Peyer's patch (tissue), 4 donors: ENCODE measurements at regions not wholly inside any gene's neighbourhood (a gene's known extent, or its start where the extent isn't known, plus 50 kb on each side); places are given as distances from the start of the nearest gene placed in this dataset.

Source experiments
- DNase-seq, 3 donors: peaks; one replicate each; pipeline ENCODE4 v3.0.0-alpha.2; 2017 to 2019
- H3K27ac ChIP-seq, 4 donors: fragments of 200-600 bp; sonication (generic); one replicate each; pipeline ENCODE4 v1.5.1; 2016 to 2019
- H3K27me3 ChIP-seq, 2 donors: fragments of 200-600 bp; sonication (generic); one replicate each; pipeline ENCODE4 v1.5.1; 2019
- H3K36me3 ChIP-seq, 3 donors: fragments of 200-600 bp; sonication (generic); one replicate each; pipeline ENCODE4 v1.5.1; 2016 to 2019
- H3K4me1 ChIP-seq, 4 donors: fragments of 200-600 bp; sonication (generic); one replicate each; pipeline ENCODE4 v1.5.1; 2016 to 2019
- H3K4me3 ChIP-seq, 4 donors: fragments of 200-600 bp; sonication (generic); 1 replicate in 3 of 4; 2 replicates in 1 of 4; pipeline ENCODE4 v1.5.1; 2016 to 2019; ENCODE audit warnings: mild to moderate bottlenecking in 1 of 4
- H3K9me3 ChIP-seq, 4 donors: fragments of 200-600 bp; sonication (generic); one replicate each; pipeline ENCODE4 v1.5.1; 2016 to 2019; ENCODE audit warnings: mild to moderate bottlenecking in 1 of 4
- CTCF ChIP-seq, 6 experiments: fragments of 450-650 bp in 4 of 6; fragments of 200-600 bp in 2 of 6; sonication (generic) in 1 of 6; IDR thresholded peaks; one replicate each; pipeline ENCODE4 v1.5.1; 2017 to 2019; ENCODE audit warnings: antibody characterized with exemption in 6 of 6, mild to moderate bottlenecking in 3 of 6, moderate library complexity in 1 of 6
- POLR2A ChIP-seq, 2 donors: fragments of 450-650 bp; IDR thresholded peaks; one replicate each; pipeline ENCODE4 v1.5.1; 2017; ENCODE audit warnings: antibody characterized with exemption in 2 of 2, mild to moderate bottlenecking in 2 of 2, moderate library complexity in 2 of 2

- H3K4me3 ChIP-seq: no peak overlapping the region
- H3K27me3 ChIP-seq: no peaks in the 10 kb centered on the region
- H3K4me1 ChIP-seq: no peaks in the 10 kb centered on the region
- H3K27ac ChIP-seq: peak overlapping the region in 1 of 4 donors; percentile 10
- no peaks in the 10 kb centered on the region for H3K36me3 ChIP-seq
- no peaks in the 10 kb centered on the region for H3K9me3 ChIP-seq
- TF ChIP-seq POLR2A (IDR thresholded peaks at IDR 0.05): no peak
- no peak for DNase-seq
Observed at GRCh38 chr6:148616841-148617240, 130.0 kb upstream of the UST start.

GRCh38 chr6:148617530-148617929 lies 129.3 kb upstream of the UST start:
- H3K4me1 ChIP-seq: no peaks in the 10 kb centered on the region
- H3K36me3 ChIP-seq: no peaks in the 10 kb centered on the region
- H3K9me3 ChIP-seq: no peaks in the 10 kb centered on the region

GRCh38 chr6:148619891-148620290 lies 126.9 kb upstream of the UST start:
- H3K9me3 ChIP-seq: no peaks in the 10 kb centered on the region
- H3K36me3 ChIP-seq: no peaks in the 10 kb centered on the region
- no peaks in the 10 kb centered on the region for H3K4me1 ChIP-seq
- no peak overlapping the region for H3K4me3 ChIP-seq
- DNase-seq: no peak
- TF ChIP-seq CTCF (IDR thresholded peaks at IDR 0.05): no peak
- TF ChIP-seq POLR2A (IDR thresholded peaks at IDR 0.05): no peak
- H3K27ac ChIP-seq: peak overlapping the region in 1 of 4 donors; percentile 16
- H3K27me3 ChIP-seq: no peaks in the 10 kb centered on the region

More at GRCh38 chr6:148617530-148617929, 129.3 kb upstream of the UST start:
- DNase-seq: no peak
- Histone ChIP-seq H3K27me3 (no peaks in the 10 kb centered on the region), H3K27ac (no peak overlapping the region), H3K4me3 (no peak overlapping the region)
- TF ChIP-seq POLR2A (IDR thresholded peaks at IDR 0.05) (no peak), CTCF (IDR thresholded peaks at IDR 0.05) (no peak)

GRCh38 chr6:148620579-148621298 lies 126.1 kb upstream of the UST start:
- no peaks in the 10 kb centered on the region for H3K9me3 ChIP-seq
- H3K27me3 ChIP-seq: no peaks in the 10 kb centered on the region
- no peak for DNase-seq
- H3K27ac ChIP-seq: peak overlapping the region in 1 of 4 donors; percentile 6
- no peak overlapping the region for H3K4me3 ChIP-seq
- H3K36me3 ChIP-seq: no peaks in the 10 kb centered on the region
- no peaks in the 10 kb centered on the region for H3K4me1 ChIP-seq
- no peak for TF ChIP-seq POLR2A (IDR thresholded peaks at IDR 0.05)
- TF ChIP-seq CTCF (IDR thresholded peaks at IDR 0.05): no peak

- Histone ChIP-seq H3K27me3 (no peaks in the 10 kb centered on the region), H3K9me3 (no peaks in the 10 kb centered on the region), H3K4me3 (no peak overlapping the region), H3K4me1 (no peaks in the 10 kb centered on the region), H3K27ac (no peak overlapping the region), H3K36me3 (no peaks in the 10 kb centered on the region)
- no peak for DNase-seq
- no peak for TF ChIP-seq CTCF (IDR thresholded peaks at IDR 0.05)
- TF ChIP-seq POLR2A (IDR thresholded peaks at IDR 0.05): no peak
Observed at GRCh38 chr6:148625609-148626008, 121.2 kb upstream of the UST start.

GRCh38 chr6:148628251-148628650 lies 118.6 kb upstream of the UST start:
- H3K27me3 ChIP-seq: no peaks in the 10 kb centered on the region
- no peaks in the 10 kb centered on the region for H3K4me1 ChIP-seq
- H3K9me3 ChIP-seq: no peaks in the 10 kb centered on the region
- TF ChIP-seq POLR2A (IDR thresholded peaks at IDR 0.05): no peak
- TF ChIP-seq CTCF (IDR thresholded peaks at IDR 0.05): no peak
- no peaks in the 10 kb centered on the region for H3K36me3 ChIP-seq
- DNase-seq: no peak
- no peak overlapping the region for H3K4me3 ChIP-seq
- H3K27ac ChIP-seq: no peak overlapping the region
